GM23248 (cell line): ENCODE measurements at regions not wholly inside any gene's neighbourhood (a gene's known extent, or its start where the extent isn't known, plus 50 kb on each side); places are given as distances from the start of the nearest gene placed in this dataset.

Experiments used
- EZH2 ChIP-seq: fragments of 200-600 bp; sonication (generic); IDR thresholded peaks from 2 replicates; pipeline ENCODE4 v1.6.1; 2018; ENCODE audit warnings: antibody characterized with exemption, mild to moderate bottlenecking; ENCODE audit not compliant: insufficient read depth, poor library complexity, severe bottlenecking
- EZH2phosphoT487 ChIP-seq: fragments of 200-600 bp; sonication (generic); IDR thresholded peaks from 2 replicates; pipeline ENCODE4 v1.6.1; 2018; ENCODE audit warnings: antibody characterized with exemption, moderate library complexity, mild to moderate bottlenecking, low read depth; ENCODE audit not compliant: insufficient read depth

- TF ChIP-seq EZH2 (no peak), EZH2phosphoT487 (no peak)
Measured at GRCh38 chr10:28396331-28396730, 93.5 kb upstream of the MPP7 start.
